ENCODE measurements at regions not wholly inside any gene's neighbourhood (a gene's known extent, or its start where the extent isn't known, plus 50 kb on each side); places are given as distances from the start of the nearest gene placed in this dataset.

- TF ChIP-seq CTCF (IDR thresholded peaks at IDR 0.05 in 4 of 5, conservative IDR thresholded peaks at IDR 0.05 in 1 of 5) = no peak
- no peak for TF ChIP-seq POLR2A (IDR thresholded peaks at IDR 0.05)
Measured at GRCh38 chr16:29192329-29193247, 207.7 kb downstream of the LAT start.

Measured in gastrocnemius medialis (tissue), 4 donors.